HFFc6 (cell line): ENCODE measurements at regions not wholly inside any gene's neighbourhood (a gene's known extent, or its start where the extent isn't known, plus 50 kb on each side); places are given as distances from the start of the nearest gene placed in this dataset.

Experiments
- DNase-seq: peaks from one replicate; pipeline ENCODE4 v3.0.0-alpha.2; 2018
- H3K27ac Mint-ChIP-seq: 2 replicates; pipeline ENCODE4 v1.8.0; 2020; ENCODE audit warnings: mild to moderate bottlenecking, mixed read lengths
- H3K27me3 Mint-ChIP-seq: 2 replicates; pipeline ENCODE4 v1.8.0; 2021; ENCODE audit warnings: mild to moderate bottlenecking, moderate library complexity, mixed read lengths; ENCODE audit not compliant: insufficient read depth
- H3K36me3 Mint-ChIP-seq: 2 replicates; pipeline ENCODE4 v1.8.0; 2021; ENCODE audit warnings: low read depth, mixed read lengths
- H3K4me1 Mint-ChIP-seq: 2 replicates; pipeline ENCODE4 v1.8.0; 2020; ENCODE audit warnings: low read depth, mixed read lengths
- H3K4me3 Mint-ChIP-seq: 2 replicates; pipeline ENCODE4 v1.8.0; 2020; ENCODE audit warnings: mild to moderate bottlenecking, moderate library complexity, mixed read lengths
- H3K9me3 Mint-ChIP-seq: 2 replicates; pipeline ENCODE4 v1.8.0; 2020; ENCODE audit warnings: mild to moderate bottlenecking, mixed read lengths
- TF ChIP-seq, protein P1 (sequence below): fragments of 200-600 bp; sonication (generic); IDR thresholded peaks from 2 replicates; pipeline ENCODE4 v1.5.0; 2021; ENCODE audit warnings: antibody characterized with exemption, mild to moderate bottlenecking

DNA sequence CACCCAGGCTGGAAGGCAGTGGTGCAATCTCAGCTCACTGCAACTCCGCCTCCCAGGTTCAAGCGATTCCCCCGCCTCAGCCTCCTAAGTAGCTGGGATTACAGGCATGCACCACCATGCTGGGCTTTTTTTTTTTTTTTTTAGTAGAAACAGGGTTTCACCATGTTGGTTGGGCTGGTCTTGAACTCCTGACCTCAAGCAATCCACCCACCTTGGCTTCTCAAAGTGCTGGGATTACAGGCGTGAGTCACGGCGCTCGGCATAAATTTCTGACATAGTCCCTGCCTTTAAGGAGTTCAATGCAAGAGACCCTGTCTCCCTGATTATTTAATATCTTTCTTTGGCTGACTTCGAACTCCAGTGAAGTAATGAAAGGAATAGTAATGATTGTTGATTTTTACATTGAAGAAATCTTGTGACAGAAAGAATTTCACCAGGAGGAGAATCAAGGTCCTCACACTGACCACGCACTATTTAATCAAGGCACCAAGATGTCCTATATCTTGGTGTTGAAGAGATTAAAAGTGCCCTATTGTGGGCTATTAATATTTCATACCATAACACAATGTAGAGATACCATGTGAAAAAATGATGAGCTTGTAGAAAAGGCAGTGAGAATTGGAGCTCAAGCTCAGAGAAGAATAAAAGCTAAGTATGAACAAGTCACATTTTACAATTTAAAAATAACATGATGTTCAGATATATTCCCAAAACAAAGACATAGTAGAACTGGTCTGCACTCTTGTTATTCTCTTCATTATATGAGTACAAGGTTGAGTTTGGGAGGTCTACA, 71.6 kb upstream of the BLID start:
- H3K4me1 Mint-ChIP-seq = peaks cover 94% of the 10 kb centered on the region
- H3K27me3 Mint-ChIP-seq = peaks cover 7% of the 10 kb centered on the region
- H3K27ac Mint-ChIP-seq = peak overlapping the region; percentile 76
- TF ChIP-seq, protein P1, sequence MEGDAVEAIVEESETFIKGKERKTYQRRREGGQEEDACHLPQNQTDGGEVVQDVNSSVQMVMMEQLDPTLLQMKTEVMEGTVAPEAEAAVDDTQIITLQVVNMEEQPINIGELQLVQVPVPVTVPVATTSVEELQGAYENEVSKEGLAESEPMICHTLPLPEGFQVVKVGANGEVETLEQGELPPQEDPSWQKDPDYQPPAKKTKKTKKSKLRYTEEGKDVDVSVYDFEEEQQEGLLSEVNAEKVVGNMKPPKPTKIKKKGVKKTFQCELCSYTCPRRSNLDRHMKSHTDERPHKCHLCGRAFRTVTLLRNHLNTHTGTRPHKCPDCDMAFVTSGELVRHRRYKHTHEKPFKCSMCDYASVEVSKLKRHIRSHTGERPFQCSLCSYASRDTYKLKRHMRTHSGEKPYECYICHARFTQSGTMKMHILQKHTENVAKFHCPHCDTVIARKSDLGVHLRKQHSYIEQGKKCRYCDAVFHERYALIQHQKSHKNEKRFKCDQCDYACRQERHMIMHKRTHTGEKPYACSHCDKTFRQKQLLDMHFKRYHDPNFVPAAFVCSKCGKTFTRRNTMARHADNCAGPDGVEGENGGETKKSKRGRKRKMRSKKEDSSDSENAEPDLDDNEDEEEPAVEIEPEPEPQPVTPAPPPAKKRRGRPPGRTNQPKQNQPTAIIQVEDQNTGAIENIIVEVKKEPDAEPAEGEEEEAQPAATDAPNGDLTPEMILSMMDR = no peak
- no peak for DNase-seq
- peaks cover 60% of the 10 kb centered on the region for H3K36me3 Mint-ChIP-seq
- H3K9me3 Mint-ChIP-seq = peaks cover 26% of the 10 kb centered on the region
- 0 out of 2 replicates have a peak overlapping the region, but pooled peaks have one; percentile 22 for H3K4me3 Mint-ChIP-seq

DNA sequence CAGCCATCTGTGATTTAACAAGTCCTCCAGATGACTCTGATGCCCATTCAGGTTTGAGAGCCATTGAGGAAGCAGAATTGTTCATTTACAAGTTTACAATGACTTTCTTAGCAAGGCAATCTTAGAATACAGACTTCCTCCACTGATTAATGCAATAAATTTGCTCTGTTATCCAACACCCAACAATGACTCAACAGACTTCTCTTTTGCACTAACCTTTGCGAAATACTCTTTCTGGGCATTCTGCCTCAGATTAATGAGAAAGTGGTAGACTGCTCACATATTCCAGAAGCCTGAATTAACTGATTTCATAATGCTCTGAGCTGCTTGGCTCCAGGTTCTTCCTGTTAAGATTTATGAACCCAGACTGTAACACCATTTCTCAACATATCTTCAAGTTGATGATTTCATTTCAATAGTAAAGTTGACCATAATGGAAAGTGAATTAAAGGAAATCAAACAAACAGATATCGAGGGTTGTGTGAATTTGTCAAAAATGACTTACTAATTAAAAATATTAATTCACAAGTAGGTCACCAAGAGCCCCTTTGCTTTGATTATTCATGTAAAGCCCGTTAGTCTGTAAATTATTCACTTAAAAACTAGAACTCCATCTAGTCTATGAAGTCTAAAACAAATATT, 70.5 kb upstream of the BLID start:
- TF ChIP-seq, protein P1 = no peak
- Mint-ChIP-seq H3K9me3 (peaks cover 26% of the 10 kb centered on the region), H3K4me3 (peak overlapping the region; percentile 22; the same call in 1 of the 2 replicates), H3K27me3 (peaks cover 7% of the 10 kb centered on the region), H3K27ac (peak overlapping the region; percentile 76), H3K4me1 (peaks cover 94% of the 10 kb centered on the region), H3K36me3 (peaks cover 64% of the 10 kb centered on the region)
- DNase-seq = peak; percentile 99

DNA sequence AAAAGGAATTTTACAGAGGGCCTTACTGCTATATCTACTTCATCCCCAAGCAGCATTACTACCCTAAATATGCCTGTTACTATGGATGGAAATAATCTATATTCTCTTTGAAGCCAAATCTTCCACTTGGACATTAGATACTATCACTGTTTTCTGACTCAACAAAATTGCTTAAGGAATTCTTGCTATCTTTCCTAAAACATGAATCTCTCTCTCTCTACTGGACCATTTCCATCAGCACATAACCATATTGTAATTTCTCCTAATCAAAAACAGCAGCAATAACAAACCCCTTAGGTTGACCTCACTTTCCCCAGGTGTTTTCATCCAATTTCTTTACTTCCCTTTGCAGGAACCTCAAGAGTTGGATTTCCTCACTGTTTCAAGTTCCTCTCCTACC, 67.9 kb upstream of the BLID start:
- peaks cover 83% of the 10 kb centered on the region for H3K4me1 Mint-ChIP-seq
- peak overlapping the region; percentile 76 for H3K27ac Mint-ChIP-seq

DNA sequence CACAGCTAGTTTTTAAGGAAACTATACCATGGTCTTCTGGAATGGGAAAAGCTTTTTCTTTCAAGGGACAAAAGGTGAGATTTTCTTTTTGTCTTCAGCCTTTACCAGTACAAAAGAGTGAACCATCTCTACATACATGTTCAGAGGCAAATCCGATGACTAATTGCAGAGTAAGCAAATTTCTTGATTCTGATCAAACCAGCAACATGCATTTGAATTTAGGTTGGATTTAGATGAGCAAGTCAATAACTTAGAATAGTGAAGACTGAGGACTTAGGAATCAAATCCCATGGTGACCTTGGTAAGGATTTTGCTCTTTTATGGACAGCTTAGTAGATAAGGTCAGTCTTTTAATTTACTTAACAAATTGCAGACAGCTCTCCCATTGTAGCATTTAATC, 65.9 kb upstream of the BLID start:
- peaks cover 85% of the 10 kb centered on the region for H3K4me1 Mint-ChIP-seq

More for the DNA sequence above, 67.9 kb upstream of the BLID start:
- Mint-ChIP-seq H3K9me3 (peaks cover 26% of the 10 kb centered on the region), H3K36me3 (peaks cover 61% of the 10 kb centered on the region), H3K4me3 (no peak overlapping the region), H3K27me3 (peaks cover 7% of the 10 kb centered on the region)
- DNase-seq = no peak
- TF ChIP-seq, protein P1 = no peak

DNA sequence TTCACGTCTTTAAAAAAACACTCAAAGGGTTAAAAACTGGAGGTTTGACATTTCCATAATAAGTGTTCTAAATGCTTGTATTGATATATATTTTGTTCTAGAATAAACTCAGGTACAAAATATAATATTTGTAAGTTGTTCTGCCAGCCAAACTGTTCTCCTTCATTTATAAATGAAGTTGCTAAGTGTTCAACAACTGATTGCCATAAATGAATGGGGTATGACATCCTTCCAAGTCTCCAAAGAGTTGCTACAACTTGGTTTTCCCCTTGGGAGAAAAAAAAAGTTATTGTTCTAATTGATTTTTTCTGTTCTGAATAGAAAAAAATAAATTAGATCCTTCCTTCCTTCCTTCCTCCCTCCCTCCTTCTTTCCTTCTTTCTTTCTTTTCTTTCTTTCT, 65.4 kb upstream of the BLID start:
- Mint-ChIP-seq H3K27me3 (peaks cover 7% of the 10 kb centered on the region), H3K9me3 (peaks cover 23% of the 10 kb centered on the region), H3K27ac (peak overlapping the region; percentile 91), H3K4me3 (peak overlapping the region; percentile 96), H3K36me3 (peaks cover 78% of the 10 kb centered on the region), H3K4me1 (peaks cover 85% of the 10 kb centered on the region)
- DNase-seq = no peak
- TF ChIP-seq, protein P1 = no peak

More for the DNA sequence above, 65.9 kb upstream of the BLID start:
- H3K4me3 Mint-ChIP-seq = peak overlapping the region; percentile 96; the same call in 1 of the 2 replicates
- peak overlapping the region; percentile 91 for H3K27ac Mint-ChIP-seq
- TF ChIP-seq, protein P1 = no peak
- DNase-seq = no peak
- H3K27me3 Mint-ChIP-seq = peaks cover 7% of the 10 kb centered on the region
- peaks cover 74% of the 10 kb centered on the region for H3K36me3 Mint-ChIP-seq
- H3K9me3 Mint-ChIP-seq = peaks cover 26% of the 10 kb centered on the region
